KMS-11 (cell line): ENCODE measurements at regions not wholly inside any gene's neighbourhood (a gene's known extent, or its start where the extent isn't known, plus 50 kb on each side); places are given as distances from the start of the nearest gene placed in this dataset.

Source experiments
- H2AFZ ChIP-seq: fragments of 200-600 bp; sonication (generic); 2 replicates; pipeline ENCODE4 v1.6.1; 2016; ENCODE audit warnings: antibody characterized with exemption, mixed run types, low read depth
- H3K27ac ChIP-seq: fragments of 200-600 bp; sonication (generic); 2 replicates; pipeline ENCODE4 v1.6.1; 2016; ENCODE audit warnings: mild to moderate bottlenecking, mixed run types
- H3K27me3 ChIP-seq: fragments of 200-600 bp; sonication (generic); 2 replicates; pipeline ENCODE4 v1.6.1; 2017; ENCODE audit warnings: mild to moderate bottlenecking, low read depth, mixed run types, moderate library complexity; ENCODE audit not compliant: insufficient read depth
- H3K36me3 ChIP-seq: fragments of 200-600 bp; sonication (generic); 2 replicates; pipeline ENCODE4 v1.6.1; 2017; ENCODE audit warnings: mild to moderate bottlenecking, mixed run types; ENCODE audit not compliant: insufficient read depth
- H3K4me1 ChIP-seq: fragments of 200-600 bp; sonication (generic); 2 replicates; pipeline ENCODE4 v1.6.1; 2016; ENCODE audit warnings: mild to moderate bottlenecking, low read depth, mixed run types; ENCODE audit not compliant: poor library complexity, severe bottlenecking
- H3K4me2 ChIP-seq: fragments of 200-600 bp; sonication (generic); 2 replicates; pipeline ENCODE4 v1.7.0; 2016; ENCODE audit warnings: mild to moderate bottlenecking, mixed run types
- H3K4me3 ChIP-seq: fragments of 200-600 bp; sonication (generic); IDR thresholded peaks from 2 replicates; pipeline ENCODE4 v1.6.1; 2017; ENCODE audit warnings: low read depth, low read length, mixed read lengths; ENCODE audit not compliant: insufficient read depth
- H3K79me2 ChIP-seq: fragments of 200-600 bp; sonication (generic); 2 replicates; pipeline ENCODE4 v1.6.1; 2016; ENCODE audit warnings: low read depth, mixed run types; ENCODE audit not compliant: insufficient read depth
- H3K9ac ChIP-seq: fragments of 200-600 bp; sonication (generic); 2 replicates; pipeline ENCODE4 v1.6.1; 2016; ENCODE audit warnings: mild to moderate bottlenecking, mixed run types
- H4K20me1 ChIP-seq: fragments of 200-600 bp; sonication (generic); 2 replicates; pipeline ENCODE4 v1.6.1; 2016; ENCODE audit warnings: mild to moderate bottlenecking, mixed run types; ENCODE audit not compliant: insufficient read depth
- CTCF ChIP-seq: fragments of 200-600 bp; sonication (generic); conservative IDR thresholded peaks from 2 replicates; pipeline ENCODE4 v1.6.1; 2017; ENCODE audit warnings: low read depth, mild to moderate bottlenecking, antibody characterized with exemption, low read length, moderate library complexity, mixed read lengths

DNA sequence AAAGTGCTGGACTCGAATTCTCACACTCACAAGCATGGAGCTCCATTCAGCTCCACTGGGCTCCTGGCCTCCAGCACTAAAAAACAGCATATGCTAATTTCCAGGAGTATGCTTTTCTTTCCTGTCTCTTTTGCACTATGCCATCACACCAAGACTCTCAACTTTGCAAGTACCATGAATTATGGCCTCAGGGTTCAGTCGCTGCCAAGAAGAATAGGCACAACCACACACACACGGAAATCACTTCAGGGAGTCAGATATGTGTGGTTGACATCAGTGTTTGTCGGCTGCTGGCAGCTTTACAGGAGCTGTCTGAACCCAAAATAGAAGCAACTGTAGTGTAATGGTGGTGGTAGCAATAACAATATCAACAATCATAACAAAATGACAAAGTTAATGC lies 305.0 kb upstream of the SLCO3A1 start:
- Histone ChIP-seq H2AFZ (no peak overlapping the region), H3K4me2 (no peak overlapping the region), H3K27ac (no peak overlapping the region), H3K79me2 (no peaks in the 10 kb centered on the region), H4K20me1 (no peaks in the 10 kb centered on the region), H3K27me3 (no peaks in the 10 kb centered on the region), H3K4me1 (no peaks in the 10 kb centered on the region), H3K4me3 (no peak overlapping the region), H3K9ac (no peak overlapping the region), H3K36me3 (no peaks in the 10 kb centered on the region)
- no peak for TF ChIP-seq CTCF

DNA sequence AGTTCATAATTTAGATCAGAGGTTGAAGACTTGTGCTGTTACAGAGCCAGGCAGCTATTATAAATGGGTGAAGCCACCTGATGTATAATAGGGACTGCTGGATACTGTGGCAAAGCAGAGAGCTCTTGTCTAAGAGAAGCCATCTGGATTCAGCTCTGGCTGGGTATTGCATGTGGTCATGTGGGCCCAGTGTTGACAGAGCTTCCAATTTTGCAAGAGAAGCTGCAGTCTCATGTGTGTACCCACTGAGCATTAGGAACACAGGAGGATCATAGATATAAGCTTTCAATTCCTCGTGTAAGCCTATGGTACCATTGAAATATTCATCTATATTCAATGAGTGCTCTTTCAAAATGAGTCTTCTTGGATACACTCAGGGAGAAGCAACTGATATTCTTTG lies 303.9 kb upstream of the SLCO3A1 start:
- Histone ChIP-seq H3K27me3 (no peaks in the 10 kb centered on the region), H3K36me3 (no peaks in the 10 kb centered on the region), H3K9ac (no peak overlapping the region), H3K4me1 (no peaks in the 10 kb centered on the region), H3K4me2 (no peak overlapping the region), H3K4me3 (no peak overlapping the region), H3K27ac (no peak overlapping the region), H4K20me1 (no peaks in the 10 kb centered on the region), H2AFZ (no peak overlapping the region), H3K79me2 (no peaks in the 10 kb centered on the region)
- TF ChIP-seq CTCF = no peak

DNA sequence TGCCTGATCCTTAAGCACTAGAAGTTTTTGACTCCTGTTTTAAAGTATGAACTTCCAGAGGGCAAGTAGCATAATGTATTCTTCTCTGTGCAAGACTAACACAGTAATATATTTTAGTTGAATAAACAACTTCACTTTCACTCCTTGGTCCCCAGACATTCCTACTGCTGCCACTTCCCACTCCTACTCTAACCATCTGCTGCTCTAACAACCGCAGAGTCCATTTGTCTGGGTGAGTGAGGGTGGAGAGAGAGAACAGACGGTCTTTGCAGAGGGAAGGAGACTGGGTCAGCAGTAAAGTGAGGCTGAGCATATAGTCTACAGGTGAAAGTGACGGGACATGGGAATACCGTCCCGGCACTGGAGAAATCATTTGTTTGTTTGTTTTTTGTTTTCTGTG lies 301.0 kb upstream of the SLCO3A1 start:
- H3K9ac ChIP-seq = no peak overlapping the region
- no peak overlapping the region for H3K27ac ChIP-seq
- TF ChIP-seq CTCF = no peak
- no peaks in the 10 kb centered on the region for H3K27me3 ChIP-seq
- H2AFZ ChIP-seq = no peak overlapping the region
- no peaks in the 10 kb centered on the region for H3K4me1 ChIP-seq
- no peak overlapping the region for H3K4me3 ChIP-seq
- no peaks in the 10 kb centered on the region for H3K36me3 ChIP-seq
- no peaks in the 10 kb centered on the region for H4K20me1 ChIP-seq
- no peak overlapping the region for H3K4me2 ChIP-seq
- H3K79me2 ChIP-seq = no peaks in the 10 kb centered on the region

- H4K20me1 ChIP-seq = no peaks in the 10 kb centered on the region
Observed at GRCh38 chr15:91553196-91553854, 300.2 kb upstream of the SLCO3A1 start.

More at GRCh38 chr15:91553196-91553854, 300.2 kb upstream of the SLCO3A1 start:
- no peak for TF ChIP-seq CTCF
- no peak overlapping the region for H3K9ac ChIP-seq
- no peaks in the 10 kb centered on the region for H3K27me3 ChIP-seq
- no peak overlapping the region for H3K4me3 ChIP-seq
- H2AFZ ChIP-seq = no peak overlapping the region
- no peaks in the 10 kb centered on the region for H3K4me1 ChIP-seq
- H3K4me2 ChIP-seq = no peak overlapping the region
- no peaks in the 10 kb centered on the region for H3K36me3 ChIP-seq
- H3K27ac ChIP-seq = no peak overlapping the region
- no peaks in the 10 kb centered on the region for H3K79me2 ChIP-seq
